ENCODE measurements at regions not wholly inside any gene's neighbourhood (a gene's known extent, or its start where the extent isn't known, plus 50 kb on each side); places are given as distances from the start of the nearest gene placed in this dataset.

DNA sequence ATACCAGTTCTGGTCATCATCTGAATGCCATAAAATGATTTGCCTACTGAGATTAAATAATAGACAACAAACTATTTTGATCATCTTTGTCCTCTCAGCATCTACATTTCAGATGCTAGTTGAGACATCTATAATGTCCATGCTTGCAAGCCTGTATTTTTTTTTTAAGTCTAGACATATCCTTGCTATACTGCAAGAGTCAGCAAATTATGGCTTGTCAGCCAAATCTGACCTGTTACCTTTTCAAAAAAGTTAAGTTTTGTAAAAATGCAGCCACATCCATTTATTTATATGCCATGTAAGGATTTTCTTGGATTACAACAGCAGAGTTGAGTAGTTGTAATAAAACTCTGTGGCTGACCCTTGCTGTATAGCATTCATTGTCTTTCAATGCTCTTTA lies 1355.7 kb upstream of the FAM98A start:
- ChIA-PET CTCF (interaction anchor here (1.1 kb wide), 1 partner anchor 22 kb away, joined by 3 read pairs; no protein-coding TSS in a partner anchor), RAD21 (ENCODE audit: unreplicated experiment) (no interaction called here), SMC1A (ENCODE audit: uncharacterized antibody, unreplicated experiment) (no interaction called here), POLR2A (no interaction called here)
- intact Hi-C loops (cut with micrococcal nuclease; ENCODE audit: unreplicated experiment) (no loop called here), in situ Hi-C loops (cut with MboI) (no loop called here)
- Histone ChIP-seq H3K9me3 (replicated peaks; ENCODE audit: control insufficient read depth, insufficient read depth, low read length) (no peaks in the 10 kb centered on the region), H2AFZ (ENCODE audit: control insufficient read depth, low read depth, low read length) (no peak overlapping the region), H3K27ac (ENCODE audit: control insufficient read depth, insufficient read depth) (no peak overlapping the region), H3K4me1 (ENCODE audit: control insufficient read depth, insufficient read depth, low read length) (no peaks in the 10 kb centered on the region), H3K4me3 (no peak overlapping the region), H3K36me3 (ENCODE audit: control insufficient read depth in 2 of 2, insufficient read depth in 2 of 2, low read length in 1 of 2) (no peaks in the 10 kb centered on the region), H4K20me1 (ENCODE audit: control insufficient read depth, insufficient read depth) (no peaks in the 10 kb centered on the region), H3K9ac (ENCODE audit: control insufficient read depth, insufficient read depth, low read length) (no peak overlapping the region), H3K4me2 (ENCODE audit: control insufficient read depth, insufficient read depth) (no peak overlapping the region), H3K79me2 (ENCODE audit: control insufficient read depth, insufficient read depth, low read length) (no peaks in the 10 kb centered on the region), H3K27me3 (replicated peaks in 1 of 2; ENCODE audit: control insufficient read depth in 2 of 2, insufficient read depth in 2 of 2, low read length in 1 of 2) (no peaks in the 10 kb centered on the region)
- FAIRE-seq: no peak
- no peak for ATAC-seq
- no peak for TF ChIP-seq RBBP5 (conservative IDR thresholded peaks at IDR 0.05)
- TF ChIP-seq RAD21 (IDR thresholded peaks at IDR 0.05; ENCODE audit: insufficient read depth, low read depth, low read length): no peak
- no peak for TF ChIP-seq ZNF622 (IDR thresholded peaks at IDR 0.05)
- no peak for TF ChIP-seq POLR2A (IDR thresholded peaks at IDR 0.05; ENCODE audit: low read depth, low read length)
- TF ChIP-seq CEBPB (IDR thresholded peaks at IDR 0.05; ENCODE audit: borderline replicate concordance in 1 of 2, low read depth in 2 of 2, low read length in 2 of 2): no peak
- TF ChIP-seq SMAD1 (IDR thresholded peaks at IDR 0.05; ENCODE audit: low read depth, partially characterized antibody): no peak
- no peak for TF ChIP-seq BMI1 (IDR thresholded peaks at IDR 0.05; ENCODE audit: borderline replicate concordance)
- TF ChIP-seq SRF (IDR thresholded peaks at IDR 0.05; ENCODE audit: low read depth in 2 of 2, low read length in 2 of 2): no peak
- TF ChIP-seq, protein P1, sequence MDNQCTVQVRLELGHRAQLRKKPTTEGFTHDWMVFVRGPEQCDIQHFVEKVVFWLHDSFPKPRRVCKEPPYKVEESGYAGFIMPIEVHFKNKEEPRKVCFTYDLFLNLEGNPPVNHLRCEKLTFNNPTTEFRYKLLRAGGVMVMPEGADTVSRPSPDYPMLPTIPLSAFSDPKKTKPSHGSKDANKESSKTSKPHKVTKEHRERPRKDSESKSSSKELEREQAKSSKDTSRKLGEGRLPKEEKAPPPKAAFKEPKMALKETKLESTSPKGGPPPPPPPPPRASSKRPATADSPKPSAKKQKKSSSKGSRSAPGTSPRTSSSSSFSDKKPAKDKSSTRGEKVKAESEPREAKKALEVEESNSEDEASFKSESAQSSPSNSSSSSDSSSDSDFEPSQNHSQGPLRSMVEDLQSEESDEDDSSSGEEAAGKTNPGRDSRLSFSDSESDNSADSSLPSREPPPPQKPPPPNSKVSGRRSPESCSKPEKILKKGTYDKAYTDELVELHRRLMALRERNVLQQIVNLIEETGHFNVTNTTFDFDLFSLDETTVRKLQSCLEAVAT (IDR thresholded peaks at IDR 0.05): no peak
- TF ChIP-seq SUZ12 (IDR thresholded peaks at IDR 0.05; ENCODE audit: unreplicated experiment): no peak
- no peak for TF ChIP-seq RCOR1 (conservative IDR thresholded peaks at IDR 0.05; ENCODE audit: low read depth, low read length)
- no peak for TF ChIP-seq RAD51 (IDR thresholded peaks at IDR 0.05)
- no peak for DNase-seq (ENCODE audit: low read depth, low spot score)
- no TSS peak for BruUV-seq (replicated peaks)

All from GM12878 (cell line).